Hypothalamus (tissue), 51 donors: ENCODE measurements at regions not wholly inside any gene's neighbourhood (a gene's known extent, or its start where the extent isn't known, plus 50 kb on each side); places are given as distances from the start of the nearest gene placed in this dataset.

ENCODE experiments used
- DNase-seq, 51 donors: peaks; one replicate each; lab custom pipeline; 2025; lab: John Stamatoyannopoulos, UW

DNA sequence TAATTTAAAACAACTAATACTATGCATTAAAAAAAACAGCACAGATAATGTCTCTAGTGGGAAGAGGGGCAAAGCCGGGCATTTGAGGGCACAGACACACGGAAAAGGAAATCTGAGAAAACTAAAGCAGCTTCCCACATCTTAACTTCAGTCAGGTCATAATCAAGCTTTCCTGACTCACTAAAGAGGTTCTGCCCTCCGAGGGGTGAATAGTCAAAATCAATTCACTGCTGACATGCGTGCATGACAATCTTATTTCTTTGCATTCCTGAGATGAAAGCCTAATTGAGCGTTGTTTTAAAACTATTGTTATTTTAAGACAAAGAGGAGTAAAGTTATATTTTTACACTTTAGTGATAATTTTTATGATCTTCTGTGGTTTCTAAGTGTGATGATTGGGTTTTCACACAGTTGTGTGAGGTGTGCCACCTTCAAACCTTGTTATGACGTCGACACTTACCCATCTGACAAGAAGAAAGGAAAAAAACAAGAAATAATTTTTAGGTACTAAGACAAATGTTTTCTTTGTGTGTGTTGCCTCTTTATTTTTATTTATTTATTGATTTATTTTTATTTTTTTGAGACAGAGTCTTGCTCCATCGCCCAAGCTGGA lies 90.9 kb downstream of the GATA6 start:
- no peak for DNase-seq

DNA sequence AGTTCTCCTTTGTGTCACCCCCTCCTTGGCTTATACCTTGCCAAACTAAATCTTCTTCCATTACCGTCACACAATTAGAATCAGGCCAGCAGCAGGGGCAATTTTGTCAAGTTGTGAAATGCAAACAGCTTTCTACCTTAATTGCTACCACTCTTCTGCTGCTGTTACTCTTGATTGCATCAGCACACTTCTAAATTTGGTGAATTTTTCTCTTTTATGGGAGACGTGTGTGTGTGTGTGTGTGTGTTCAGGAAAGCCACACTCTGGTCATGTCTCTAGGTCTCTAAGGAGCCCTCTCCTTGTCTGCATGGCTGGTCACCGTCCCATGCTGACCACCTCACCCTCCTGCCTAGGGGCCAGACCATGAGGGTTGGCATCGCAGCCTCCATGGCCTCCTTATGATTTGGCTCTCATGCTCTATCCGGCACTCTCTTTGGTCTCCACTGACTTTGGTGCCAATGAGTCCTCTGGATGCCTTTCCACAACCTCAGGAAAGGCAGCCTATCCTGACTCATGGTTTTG lies 87.7 kb downstream of the GATA6 start:
- DNase-seq = no peak

DNA sequence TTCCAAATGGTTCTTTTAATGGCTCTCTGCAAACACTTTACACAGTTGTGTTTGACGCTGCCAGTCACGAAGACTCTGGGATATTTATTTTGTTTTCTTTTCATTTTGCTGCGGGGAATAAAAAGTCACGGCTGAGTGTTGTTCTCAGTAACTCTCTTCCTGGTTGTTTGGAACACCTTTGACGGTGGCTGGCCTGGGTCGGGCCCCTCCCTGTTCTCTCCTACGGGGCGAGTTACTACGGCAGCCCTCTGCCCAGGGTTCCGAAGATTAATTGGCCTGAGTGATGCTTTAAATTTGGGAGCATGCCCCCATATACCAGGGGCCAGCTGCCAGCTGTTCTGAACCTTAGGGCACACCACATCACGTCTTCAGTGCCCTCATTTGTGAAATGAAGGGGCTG lies 84.7 kb downstream of the GATA6 start:
- DNase-seq = no peak

DNA sequence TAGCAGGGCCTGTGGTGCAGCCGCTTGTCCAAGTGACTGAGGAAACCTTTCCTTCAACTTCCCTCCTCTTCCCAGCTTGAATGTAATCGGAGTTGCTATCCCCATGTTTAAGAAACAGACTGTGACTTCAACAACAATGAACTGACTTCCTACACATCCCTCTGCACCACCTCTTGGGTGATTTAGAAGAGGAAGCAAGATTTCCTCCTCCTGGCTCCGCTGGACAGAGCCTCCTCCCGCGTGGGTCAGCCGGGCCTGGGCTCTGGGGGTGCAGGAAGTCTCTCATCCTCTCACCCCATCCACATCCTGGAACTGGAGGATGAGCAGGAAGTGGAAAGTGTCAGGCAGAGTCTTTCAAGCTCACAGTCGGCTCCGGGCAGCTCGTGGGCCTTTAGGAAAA lies 84.3 kb downstream of the GATA6 start:
- no peak for DNase-seq

DNA sequence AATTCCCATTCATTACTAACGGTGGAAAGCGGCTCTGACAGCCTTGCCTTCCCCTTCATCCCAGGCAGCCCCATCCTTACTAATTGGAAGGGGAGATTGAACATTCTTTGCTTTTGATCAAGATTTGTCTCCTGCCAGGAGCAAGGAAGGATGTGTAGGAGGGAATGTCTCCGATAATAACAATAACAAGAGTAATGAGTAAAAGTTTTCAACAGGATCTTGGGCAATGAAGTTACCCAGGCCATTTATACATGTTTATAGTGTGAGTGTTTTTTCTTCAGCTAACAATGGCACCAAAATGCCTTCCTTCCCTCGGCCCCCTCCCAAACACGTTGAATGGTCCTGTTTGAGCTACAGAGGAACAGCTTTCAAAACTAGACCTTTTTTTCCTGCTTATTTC lies 83.8 kb downstream of the GATA6 start:
- DNase-seq = no peak
